HG02884 (cell line): ENCODE measurements at regions not wholly inside any gene's neighbourhood (a gene's known extent, or its start where the extent isn't known, plus 50 kb on each side); places are given as distances from the start of the nearest gene placed in this dataset.

ENCODE experiments used
- ATAC-seq: cut with Tn5 transposase; IDR thresholded peaks from one replicate; pipeline ENCODE4 v1.9.1; 2021; ENCODE audit warnings: mild to moderate bottlenecking, moderate library complexity; ENCODE audit not compliant: unreplicated experiment

GRCh38 chr18:53664575-53664974, 559.9 kb downstream of the MBD2 start:
- ATAC-seq = no peak

- no peak for ATAC-seq
These were observed 564.2 kb downstream of the MBD2 start for GRCh38 chr18:53660306-53660705.

- no peak for ATAC-seq
These were observed 567.2 kb downstream of the MBD2 start for GRCh38 chr18:53657257-53657656.

- ATAC-seq = no peak
These were observed 574.8 kb downstream of the MBD2 start for GRCh38 chr18:53649621-53650020.

- no peak for ATAC-seq
These were observed 579.5 kb downstream of the MBD2 start for GRCh38 chr18:53644799-53645471.

- ATAC-seq = no peak
These were observed 584.8 kb downstream of the MBD2 start for GRCh38 chr18:53639687-53640086.

- no peak for ATAC-seq
These were observed 595.1 kb downstream of the MBD2 start for GRCh38 chr18:53629337-53629736.

- no peak for ATAC-seq
These were observed 598.4 kb downstream of the MBD2 start for GRCh38 chr18:53625997-53626599.

- ATAC-seq = no peak
These were observed 613.5 kb downstream of the MBD2 start for GRCh38 chr18:53610957-53611356.

GRCh38 chr18:53606792-53607191, 617.7 kb downstream of the MBD2 start:
- ATAC-seq = no peak

- no peak for ATAC-seq
These were observed 619.3 kb downstream of the MBD2 start for GRCh38 chr18:53605198-53605597.

GRCh38 chr18:53603276-53603675, 621.2 kb downstream of the MBD2 start:
- no peak for ATAC-seq

GRCh38 chr18:53601344-53601743, 623.1 kb downstream of the MBD2 start:
- no peak for ATAC-seq

GRCh38 chr18:53586923-53587322, 637.5 kb downstream of the MBD2 start:
- ATAC-seq = no peak
